ENCODE measurements at regions not wholly inside any gene's neighbourhood (a gene's known extent, or its start where the extent isn't known, plus 50 kb on each side); places are given as distances from the start of the nearest gene placed in this dataset.

DNA sequence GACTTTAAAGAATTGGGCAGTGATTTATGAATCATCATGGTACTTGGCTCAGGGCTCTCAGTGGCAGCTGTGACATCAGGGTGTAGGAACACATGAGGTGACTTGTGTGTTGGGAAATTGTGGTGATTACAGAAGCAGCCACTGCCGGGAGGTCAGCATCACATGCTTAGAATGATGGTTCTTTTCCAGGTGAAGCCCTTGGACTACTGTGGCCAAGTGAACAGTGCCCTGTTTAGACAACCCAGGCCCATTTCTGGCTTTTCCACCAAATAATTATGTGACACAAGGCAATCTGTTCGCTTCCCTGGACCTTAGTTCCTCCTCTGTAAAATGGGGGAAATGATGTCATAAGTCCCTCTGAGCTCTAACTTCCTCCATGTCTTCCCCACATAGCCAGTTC lies 139.7 kb upstream of the ROPN1 start:
- no peak overlapping the region for H3K4me3 ChIP-seq (ENCODE audit: low read depth, low read length)
- no peaks in the 10 kb centered on the region for H3K9me3 ChIP-seq (ENCODE audit: severe bottlenecking)
- no peak for TF ChIP-seq CTCF (IDR thresholded peaks at IDR 0.05; ENCODE audit: low read depth, low read length)
- DNase-seq, result no peak
- no peaks in the 10 kb centered on the region for H3K36me3 ChIP-seq
- H3K27me3 ChIP-seq (ENCODE audit: insufficient read depth, low read depth, severe bottlenecking), result no peaks in the 10 kb centered on the region
- no peak overlapping the region for H3K27ac ChIP-seq

DNA sequence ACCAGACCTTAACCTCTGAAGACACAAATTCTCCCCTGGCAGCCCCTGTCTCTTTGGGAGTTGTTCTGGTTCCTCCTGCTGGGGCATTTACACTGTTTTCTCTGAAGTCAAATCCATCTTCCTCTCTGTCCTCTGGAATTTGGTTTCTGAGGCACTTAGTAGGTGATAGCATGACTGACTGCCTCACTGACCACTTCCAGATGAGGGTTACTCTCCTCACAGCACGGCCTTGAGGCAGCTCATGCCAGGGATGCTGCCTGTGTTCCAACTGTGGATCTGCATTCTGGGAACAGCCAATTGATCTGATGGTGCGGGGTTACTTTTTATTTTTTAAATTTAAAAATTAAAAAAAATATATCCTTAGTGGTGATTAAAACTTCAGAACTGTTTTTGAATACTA lies 140.9 kb upstream of the ROPN1 start:
- Histone ChIP-seq H3K27ac (no peak overlapping the region), H3K36me3 (no peaks in the 10 kb centered on the region), H3K9me3 (ENCODE audit: severe bottlenecking) (no peaks in the 10 kb centered on the region), H3K27me3 (ENCODE audit: insufficient read depth, low read depth, severe bottlenecking) (no peaks in the 10 kb centered on the region), H3K4me3 (ENCODE audit: low read depth, low read length) (no peak overlapping the region)
- no peak for TF ChIP-seq CTCF (IDR thresholded peaks at IDR 0.05; ENCODE audit: low read depth, low read length)
- DNase-seq, result no peak

GRCh38 chr3:124133366-124133940 lies 141.5 kb upstream of the ROPN1 start:
- no peaks in the 10 kb centered on the region for H3K36me3 ChIP-seq
- no peaks in the 10 kb centered on the region for H3K9me3 ChIP-seq (ENCODE audit: severe bottlenecking)
- DNase-seq, result no peak
- H3K27ac ChIP-seq, result no peak overlapping the region
- no peak overlapping the region for H3K4me3 ChIP-seq (ENCODE audit: low read depth, low read length)
- no peak for TF ChIP-seq CTCF (IDR thresholded peaks at IDR 0.05; ENCODE audit: low read depth, low read length)
- no peaks in the 10 kb centered on the region for H3K27me3 ChIP-seq (ENCODE audit: insufficient read depth, low read depth, severe bottlenecking)

GRCh38 chr3:124137216-124137615 lies 145.3 kb upstream of the ROPN1 start:
- no peaks in the 10 kb centered on the region for H3K9me3 ChIP-seq (ENCODE audit: severe bottlenecking)
- no peak overlapping the region for H3K4me3 ChIP-seq (ENCODE audit: low read depth, low read length)
- H3K27ac ChIP-seq, result no peak overlapping the region
- TF ChIP-seq CTCF (IDR thresholded peaks at IDR 0.05; ENCODE audit: low read depth, low read length), result no peak
- no peaks in the 10 kb centered on the region for H3K36me3 ChIP-seq
- no peaks in the 10 kb centered on the region for H3K27me3 ChIP-seq (ENCODE audit: insufficient read depth, low read depth, severe bottlenecking)
- no peak for DNase-seq

GRCh38 chr3:124138148-124138547 lies 146.2 kb upstream of the ROPN1 start:
- no peaks in the 10 kb centered on the region for H3K9me3 ChIP-seq (ENCODE audit: severe bottlenecking)
- DNase-seq, result no peak
- no peak overlapping the region for H3K27ac ChIP-seq
- no peak overlapping the region for H3K4me3 ChIP-seq (ENCODE audit: low read depth, low read length)
- H3K27me3 ChIP-seq (ENCODE audit: insufficient read depth, low read depth, severe bottlenecking), result no peaks in the 10 kb centered on the region
- H3K36me3 ChIP-seq, result no peaks in the 10 kb centered on the region
- no peak for TF ChIP-seq CTCF (IDR thresholded peaks at IDR 0.05; ENCODE audit: low read depth, low read length)

- TF ChIP-seq CTCF (IDR thresholded peaks at IDR 0.05; ENCODE audit: low read depth, low read length), result no peak
- Histone ChIP-seq H3K27me3 (ENCODE audit: insufficient read depth, low read depth, severe bottlenecking) (no peaks in the 10 kb centered on the region), H3K36me3 (no peaks in the 10 kb centered on the region), H3K4me3 (ENCODE audit: low read depth, low read length) (no peak overlapping the region), H3K27ac (no peak overlapping the region), H3K9me3 (ENCODE audit: severe bottlenecking) (no peaks in the 10 kb centered on the region)
- DNase-seq, result no peak
Observed at GRCh38 chr3:124140746-124141145, 148.8 kb upstream of the ROPN1 start.
